ENCODE measurements at regions not wholly inside any gene's neighbourhood (a gene's known extent, or its start where the extent isn't known, plus 50 kb on each side); places are given as distances from the start of the nearest gene placed in this dataset.

- no peaks in the 10 kb centered on the region for H3K9me3 ChIP-seq
- H3K9me3 Mint-ChIP-seq (ENCODE audit: unreplicated experiment), result no peaks in the 10 kb centered on the region
- H3K4me1 Mint-ChIP-seq (ENCODE audit: low read depth, unreplicated experiment), result no peaks in the 10 kb centered on the region
- CTCF ChIA-PET, result no interaction called here
- BruUV-seq (replicated peaks), result no TSS peak
- no peak overlapping the region for H3K27ac Mint-ChIP-seq (ENCODE audit: unreplicated experiment)
- TF ChIP-seq CTCF (IDR thresholded peaks at IDR 0.05; ENCODE audit: insufficient read depth in 1 of 2, low read depth in 1 of 2, low read length in 1 of 2, severe bottlenecking in 1 of 2, unreplicated experiment in 1 of 2), result no peak
- POLR2A ChIA-PET, result no interaction called here
- intact Hi-C loops (cut with micrococcal nuclease; ENCODE audit: unreplicated experiment), result no loop called here
- H3K4me3 ChIP-seq (ENCODE audit: low read depth, low read length), result no peak overlapping the region
- no peaks in the 10 kb centered on the region for H3K4me1 ChIP-seq
- no peak for DNase-seq
- H3K27me3 Mint-ChIP-seq (ENCODE audit: insufficient read depth, unreplicated experiment), result no peaks in the 10 kb centered on the region
- no peaks in the 10 kb centered on the region for H3K27me3 ChIP-seq (replicated peaks; ENCODE audit: control insufficient read depth, insufficient read depth, low read length)
- no peak overlapping the region for H3K4me3 Mint-ChIP-seq (ENCODE audit: unreplicated experiment)
- H3K36me3 ChIP-seq (ENCODE audit: control insufficient read depth, insufficient read depth, low read length), result no peaks in the 10 kb centered on the region
- H3K36me3 Mint-ChIP-seq (ENCODE audit: insufficient read depth, unreplicated experiment), result no peaks in the 10 kb centered on the region
Measured at GRCh38 chr6:131377112-131377705, 195.8 kb upstream of the ARG1 start.

GRCh38 chr6:131378874-131379273, 194.2 kb upstream of the ARG1 start:
- no peak for TF ChIP-seq CTCF (IDR thresholded peaks at IDR 0.05; ENCODE audit: insufficient read depth in 1 of 2, low read depth in 1 of 2, low read length in 1 of 2, severe bottlenecking in 1 of 2, unreplicated experiment in 1 of 2)
- CTCF ChIA-PET, result no interaction called here

GRCh38 chr6:131379948-131380347, 193.1 kb upstream of the ARG1 start:
- Histone ChIP-seq H3K36me3 (ENCODE audit: control insufficient read depth, insufficient read depth, low read length) (no peaks in the 10 kb centered on the region), H3K27me3 (replicated peaks; ENCODE audit: control insufficient read depth, insufficient read depth, low read length) (no peaks in the 10 kb centered on the region), H3K9me3 (no peaks in the 10 kb centered on the region), H3K4me1 (no peaks in the 10 kb centered on the region), H3K4me3 (ENCODE audit: low read depth, low read length) (no peak overlapping the region)
- TF ChIP-seq CTCF (IDR thresholded peaks at IDR 0.05; ENCODE audit: insufficient read depth in 1 of 2, low read depth in 1 of 2, low read length in 1 of 2, severe bottlenecking in 1 of 2, unreplicated experiment in 1 of 2), result no peak
- no peak overlapping the region for H3K4me3 Mint-ChIP-seq (ENCODE audit: unreplicated experiment)
- no peaks in the 10 kb centered on the region for H3K4me1 Mint-ChIP-seq (ENCODE audit: low read depth, unreplicated experiment)
- CTCF ChIA-PET, result no interaction called here
- BruUV-seq (replicated peaks), result no TSS peak
- intact Hi-C loops (cut with micrococcal nuclease; ENCODE audit: unreplicated experiment), result loop anchor here (10.0 kb wide), 1 partner anchor 185 kb away; no protein-coding TSS in a partner anchor
- H3K27ac Mint-ChIP-seq (ENCODE audit: unreplicated experiment), result no peak overlapping the region
- POLR2A ChIA-PET, result no interaction called here
- H3K36me3 Mint-ChIP-seq (ENCODE audit: insufficient read depth, unreplicated experiment), result no peaks in the 10 kb centered on the region
- H3K27me3 Mint-ChIP-seq (ENCODE audit: insufficient read depth, unreplicated experiment), result no peaks in the 10 kb centered on the region
- H3K9me3 Mint-ChIP-seq (ENCODE audit: unreplicated experiment), result no peaks in the 10 kb centered on the region
- no peak for DNase-seq

More at GRCh38 chr6:131378874-131379273, 194.2 kb upstream of the ARG1 start:
- intact Hi-C loops (cut with micrococcal nuclease; ENCODE audit: unreplicated experiment), result no loop called here
- H3K36me3 ChIP-seq (ENCODE audit: control insufficient read depth, insufficient read depth, low read length), result no peaks in the 10 kb centered on the region
- POLR2A ChIA-PET, result no interaction called here
- BruUV-seq (replicated peaks), result no TSS peak
- H3K4me3 ChIP-seq (ENCODE audit: low read depth, low read length), result no peak overlapping the region
- no peaks in the 10 kb centered on the region for H3K27me3 ChIP-seq (replicated peaks; ENCODE audit: control insufficient read depth, insufficient read depth, low read length)
- H3K9me3 Mint-ChIP-seq (ENCODE audit: unreplicated experiment), result no peaks in the 10 kb centered on the region
- no peaks in the 10 kb centered on the region for H3K27me3 Mint-ChIP-seq (ENCODE audit: insufficient read depth, unreplicated experiment)
- no peaks in the 10 kb centered on the region for H3K4me1 Mint-ChIP-seq (ENCODE audit: low read depth, unreplicated experiment)
- H3K4me1 ChIP-seq, result no peaks in the 10 kb centered on the region
- no peak overlapping the region for H3K27ac Mint-ChIP-seq (ENCODE audit: unreplicated experiment)
- no peaks in the 10 kb centered on the region for H3K9me3 ChIP-seq
- no peak for DNase-seq
- no peaks in the 10 kb centered on the region for H3K36me3 Mint-ChIP-seq (ENCODE audit: insufficient read depth, unreplicated experiment)
- H3K4me3 Mint-ChIP-seq (ENCODE audit: unreplicated experiment), result no peak overlapping the region
